HepG2 (cell line): ENCODE measurements at regions not wholly inside any gene's neighbourhood (a gene's known extent, or its start where the extent isn't known, plus 50 kb on each side); places are given as distances from the start of the nearest gene placed in this dataset.

Source experiments
- ATAC-seq: fragments of 200-7000 bp; cut with Tn5 transposase; 3 replicates; pipeline ENCODE4 v1.9.1; 2020; ENCODE audit warnings: mild to moderate bottlenecking, moderate library complexity
- BruUV-seq: library from RNA; stranded (reverse); fragments of 400-500 nt; replicated peaks from 2 replicates; lab custom pipeline; 2021; lab: Mats Ljungman, UMichigan
- CTCF ChIA-PET: fragments of 300-600 bp; formaldehyde crosslinking; extraction: SDS; loops from one replicate; lab custom pipeline; 2021; ENCODE audit warnings: low total read pairs, inconsistent platforms, low intra/inter-chr PET ratio; lab: Yijun Ruan, JAX
- POLR2A ChIA-PET: fragments of 350-600 bp; sonication (Branson Sonifier 250); formaldehyde crosslinking; loops from one replicate; lab custom pipeline; 2020; ENCODE audit warnings: antibody characterized with exemption, inconsistent platforms; lab: Yijun Ruan, JAX
- DNase-seq: peaks from one replicate; pipeline ENCODE4 v3.0.0-alpha.2; 2015; ENCODE audit warnings: low spot score
- FAIRE-seq: peaks from 3 replicates; lab custom pipeline; 2011; peaks lifted over from hg19 to GRCh38; lab: Jason Lieb, UNC
- H2AFZ ChIP-seq: one replicate; pipeline ENCODE4 v1.6.1; 2011; ENCODE audit warnings: low read length, inconsistent platforms
- H3K27ac ChIP-seq: fragments of 300-600 bp; 3 replicates; pipeline ENCODE4 v1.8.0; 2011; ENCODE audit warnings: mixed run types, mild to moderate bottlenecking, mixed read lengths, low read length, inconsistent platforms; ENCODE audit not compliant: insufficient read depth; ENCODE audit errors: extremely low read length
- H3K27me3 ChIP-seq, 2 experiments: fragments of 200-600 bp in 1 of 2; 2 replicates in 1 of 2; 3 replicates in 1 of 2; pipeline versions ENCODE4 v1.6.0 to v1.8.0; 2011; ENCODE audit warnings: low read length in 2 of 2, mild to moderate bottlenecking in 2 of 2, moderate library complexity in 2 of 2, inconsistent platforms in 1 of 2; ENCODE audit not compliant: insufficient read depth in 2 of 2, control insufficient read depth in 1 of 2
- H3K36me3 ChIP-seq, 2 experiments: fragments of 200-600 bp in 1 of 2; replicated peaks in 1 of 2; 2 replicates in 1 of 2; 3 replicates in 1 of 2; pipeline versions ENCODE4 v1.5.1 to v1.8.0; 2011; ENCODE audit warnings: low read length in 2 of 2, inconsistent platforms in 1 of 2; ENCODE audit not compliant: insufficient read depth in 2 of 2, control insufficient read depth in 1 of 2
- H3K4me1 ChIP-seq: 2 replicates; pipeline ENCODE4 v1.5.1; 2012; ENCODE audit warnings: low read length, inconsistent platforms; ENCODE audit not compliant: insufficient read depth
- H3K4me2 ChIP-seq: 2 replicates; pipeline ENCODE4 v1.6.0; 2011; ENCODE audit warnings: low read depth, low read length, inconsistent platforms
- H3K4me3 ChIP-seq, 3 experiments: fragments of 200-600 bp in 1 of 3; sonication (generic), shearing (Covaris generic) in 1 of 3; replicated peaks in 1 of 3; 2 replicates each; pipeline ENCODE4 v1.5.1; 2011 to 2016; ENCODE audit warnings: low read length in 3 of 3, inconsistent platforms in 2 of 3, low read depth in 2 of 3, mild to moderate bottlenecking in 2 of 3, control low read depth in 1 of 3, mixed read lengths in 1 of 3; ENCODE audit not compliant: insufficient read depth in 1 of 3
- H3K79me2 ChIP-seq: one replicate; pipeline ENCODE4 v1.6.1; 2011; ENCODE audit warnings: low read length, inconsistent platforms; ENCODE audit not compliant: insufficient read depth
- H3K9ac ChIP-seq: 2 replicates; pipeline ENCODE4 v1.6.0; 2011; ENCODE audit warnings: mild to moderate bottlenecking, low read depth, low read length, inconsistent platforms; ENCODE audit not compliant: insufficient read depth
- H3K9me3 ChIP-seq: 2 replicates; pipeline ENCODE4 v1.5.1; 2012; ENCODE audit warnings: mild to moderate bottlenecking, low read length
- H4K20me1 ChIP-seq: 2 replicates; pipeline ENCODE4 v1.6.0; 2011; ENCODE audit warnings: inconsistent platforms, mild to moderate bottlenecking, low read length, moderate library complexity; ENCODE audit not compliant: insufficient read depth
- GMEB2 ChIP-seq: IDR thresholded peaks from 2 replicates; pipeline ENCODE4 v1.6.1; 2016; ENCODE audit warnings: missing biosample characterization, missing genetic modification reagents, low read depth
- MNT ChIP-seq: fragments of 450-650 bp; IDR thresholded peaks from 2 replicates; pipeline ENCODE4 v1.6.1; 2016
- SMAD1 ChIP-seq: sonication (generic); formaldehyde crosslinking; IDR thresholded peaks from 2 replicates; pipeline ENCODE4 v1.4.0; 2020; ENCODE audit warnings: missing genetic modification reagents, low read depth, mild to moderate bottlenecking, borderline replicate concordance
- SRSF9 ChIP-seq: fragments of 200-400 bp; formaldehyde crosslinking; IDR thresholded peaks from 2 replicates; pipeline ENCODE4 v1.6.1; 2018; ENCODE audit warnings: borderline replicate concordance, mild to moderate bottlenecking, low read depth, low read length; ENCODE audit not compliant: insufficient read depth, poor library complexity, severe bottlenecking
- ZNF318 ChIP-seq: sonication (generic); formaldehyde crosslinking; IDR thresholded peaks from 2 replicates; pipeline ENCODE4 v1.4.0; 2020; ENCODE audit warnings: mild to moderate bottlenecking, missing genetic modification reagents
- WGBS: methylation state at CpG from one replicate; pipeline ENCODE4 v1.1.6; 2017; ENCODE audit warnings: low lambda C conversion rate; 5-methylcytosine and 5-hydroxymethylcytosine counted together
- in situ Hi-C: cut with HindIII; loops from 2 replicates; pipeline ENCODE4 v1.10.0; 2017; ENCODE audit warnings: low pct_unique_long_range_greater_than_20kb; ENCODE audit not compliant: extremely low pct_ligation_motif_present
- intact Hi-C: fragments of 100-400 bp; cut with micrococcal nuclease; formaldehyde crosslinking; loops from one replicate; pipeline ENCODE4 v1.10.0; 2022; ENCODE audit not compliant: unreplicated experiment

GRCh38 chr5:136457390-136458013 is 92.2 kb upstream of the TRPC7 start:
- DNase-seq = no peak
- H3K4me1 ChIP-seq = no peaks in the 10 kb centered on the region
- FAIRE-seq = no peak
- ATAC-seq = no peak
- TF ChIP-seq GMEB2 (CRISPR knock-in tag) (no peak), SRSF9 (no peak), MNT (no peak)
- 5% methylated on average over 2 of the region's 2 CpGs for WGBS
- intact Hi-C loops (no loop called here), in situ Hi-C loops (no loop called here)
- no peak overlapping the region for H2AFZ ChIP-seq
- no peaks in the 10 kb centered on the region for H4K20me1 ChIP-seq
- no peak overlapping the region for H3K9ac ChIP-seq
- CTCF ChIA-PET = no interaction called here
- no peak overlapping the region for H3K27ac ChIP-seq
- BruUV-seq = no TSS peak
- no peaks in the 10 kb centered on the region for H3K9me3 ChIP-seq
- POLR2A ChIA-PET = no interaction called here
- H3K27me3 ChIP-seq = no peaks in the 10 kb centered on the region
- no peak overlapping the region for H3K4me2 ChIP-seq
- H3K36me3 ChIP-seq = no peaks in the 10 kb centered on the region
- H3K4me3 ChIP-seq = no peak overlapping the region
- no peaks in the 10 kb centered on the region for H3K79me2 ChIP-seq

GRCh38 chr5:136455409-136455808 is 90.1 kb upstream of the TRPC7 start:
- WGBS = no CpG with 5 or more reads among the region's 1 CpG
- Histone ChIP-seq H3K27me3 (no peaks in the 10 kb centered on the region), H3K79me2 (no peaks in the 10 kb centered on the region), H3K36me3 (no peaks in the 10 kb centered on the region), H3K4me3 (no peak overlapping the region), H3K27ac (no peak overlapping the region), H2AFZ (no peak overlapping the region), H3K4me2 (no peak overlapping the region), H4K20me1 (no peaks in the 10 kb centered on the region), H3K4me1 (no peaks in the 10 kb centered on the region), H3K9ac (no peak overlapping the region), H3K9me3 (no peaks in the 10 kb centered on the region)
- in situ Hi-C loops (no loop called here), intact Hi-C loops (no loop called here)
- FAIRE-seq = no peak
- ChIA-PET CTCF (no interaction called here), POLR2A (no interaction called here)
- DNase-seq = no peak
- ATAC-seq = no peak
- no TSS peak for BruUV-seq
- TF ChIP-seq SMAD1 (CRISPR knock-in tag) (no peak), ZNF318 (CRISPR knock-in tag) (no peak)
